ENCODE measurements at regions not wholly inside any gene's neighbourhood (a gene's known extent, or its start where the extent isn't known, plus 50 kb on each side); places are given as distances from the start of the nearest gene placed in this dataset.
A peak's percentile ranks its signal among the peaks of the same experiment; 100 is the strongest.
"Not testable (repeated sequence)": the region's sequence is repeated elsewhere in the genome, so short reads cannot be mapped to it uniquely, and the experiment has no call there.

GRCh38 chr4:1582227-1582626 lies 101.9 kb downstream of the FAM53A start:
- intact Hi-C loops (cut with DNase I): no loop called here
- no peaks in the 10 kb centered on the region for H3K36me3 ChIP-seq (replicated peaks in 1 of 2)
- peak in 2 of 7 donors; percentile 29 to 47 for DNase-seq
- WGBS, 4 donors: 59 to 75% (median 70%) methylated on average over 4 to 15 of the region's 15 CpGs
- H3K27ac ChIP-seq: no peak overlapping the region
- no peaks in the 10 kb centered on the region for H3K27me3 ChIP-seq
- peaks cover 0 to 7% of the 10 kb centered on the region in 2 donors for H3K4me1 ChIP-seq (replicated peaks in 1 of 2)
- H3K9me3 ChIP-seq (replicated peaks in 1 of 3): no peaks in the 10 kb centered on the region
- TF ChIP-seq POLR2A (IDR thresholded peaks at IDR 0.05): no peak
- no peak for TF ChIP-seq CTCF (IDR thresholded peaks at IDR 0.05)
- H3K4me3 ChIP-seq: no peak overlapping the region

GRCh38 chr4:1581164-1581894 lies 102.8 kb downstream of the FAM53A start:
- H3K4me3 ChIP-seq; intact Hi-C loops (cut with DNase I); H3K4me1 ChIP-seq (replicated peaks in 1 of 2); H3K27me3 ChIP-seq; H3K9me3 ChIP-seq (replicated peaks in 1 of 3); H3K36me3 ChIP-seq (replicated peaks in 1 of 2): not testable (repeated sequence)
- DNase-seq: peak; percentile 91 to 96 (median 95)
- peak overlapping the region in 1 of 5 donors; percentile 27 for H3K27ac ChIP-seq
- WGBS, 4 donors: 21 to 39% (median 30%) methylated on average over 7 to 15 of the region's 15 CpGs

GRCh38 chr4:1580692-1581012 lies 103.5 kb downstream of the FAM53A start:
- 0 to 2% (median 2%) methylated on average over 1 to 11 of the region's 16 CpGs; no CpG with 5 or more reads in 1 of the 4 donors for WGBS, 4 donors
- H3K36me3 ChIP-seq (replicated peaks in 1 of 2); H3K4me1 ChIP-seq (replicated peaks in 1 of 2); H3K9me3 ChIP-seq (replicated peaks in 1 of 3); H3K27me3 ChIP-seq; intact Hi-C loops (cut with DNase I): not testable (repeated sequence)
- peak in 1 of 7 donors; percentile 97 for DNase-seq
- Histone ChIP-seq H3K27ac (peak overlapping the region in 2 of 5 donors; percentile 65 to 92), H3K4me3 (peak overlapping the region in 1 of 4 donors; percentile 92)

DNA sequence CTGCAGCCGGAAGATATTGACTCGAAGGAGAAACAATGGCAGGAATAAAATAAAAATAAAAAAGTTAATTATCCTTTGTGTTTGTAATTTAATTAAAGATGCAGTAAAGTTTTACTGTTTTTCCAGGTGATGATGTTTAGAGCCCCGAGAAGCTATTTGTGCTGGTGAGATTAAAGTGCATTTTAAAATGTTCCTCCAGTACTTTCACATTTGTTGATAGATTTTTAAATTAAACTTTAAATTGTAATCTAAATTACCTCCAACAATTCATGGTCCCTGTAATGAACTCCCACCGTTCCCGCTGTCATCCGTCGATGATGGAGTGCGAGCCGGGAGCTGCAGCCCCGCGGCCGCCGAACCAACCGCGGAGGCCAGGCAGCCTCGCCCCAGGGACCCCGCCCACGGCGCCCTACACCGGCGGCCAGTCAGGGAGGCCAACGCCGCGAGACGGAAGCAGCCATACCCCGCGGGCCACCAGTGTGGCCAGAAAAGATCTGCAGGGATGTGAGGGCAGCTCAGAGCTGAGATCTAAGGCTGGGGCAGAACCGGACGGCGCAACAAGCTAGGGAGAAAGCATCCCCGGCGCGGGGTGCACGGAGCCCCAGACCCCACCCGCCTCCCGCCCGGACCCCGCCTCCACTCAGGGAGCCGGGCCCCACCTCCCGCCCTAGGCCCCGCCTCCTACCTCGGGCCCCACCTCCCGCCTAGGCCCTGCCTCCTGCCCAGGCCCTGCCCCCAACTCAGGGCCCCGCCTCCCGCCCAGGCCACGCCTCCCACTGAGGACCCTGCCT lies 104.0 kb downstream of the FAM53A start:
- 0 to 2% (median 1%) methylated on average over 22 to 46 of the region's 46 CpGs for WGBS, 4 donors
- intact Hi-C loops (cut with DNase I): no loop called here
- Histone ChIP-seq H3K27me3 (no peaks in the 10 kb centered on the region), H3K36me3 (replicated peaks in 1 of 2) (no peaks in the 10 kb centered on the region), H3K4me3 (peak overlapping the region in 2 of 4 donors; percentile 30 to 92), H3K9me3 (replicated peaks in 1 of 3) (no peaks in the 10 kb centered on the region), H3K4me1 (replicated peaks in 1 of 2) (peaks cover 0 to 7% of the 10 kb centered on the region in 2 donors), H3K27ac (peak overlapping the region; percentile 9 to 92 (median 68))
- DNase-seq: peak in 6 of 7 donors; percentile 94 to 98 (median 96)
- TF ChIP-seq POLR2A (IDR thresholded peaks at IDR 0.05) (peak in 1 of 2 donors; percentile 46), CTCF (IDR thresholded peaks at IDR 0.05) (peak in 1 of 6 experiments; percentile 3)
